ENCODE measurements at regions not wholly inside any gene's neighbourhood (a gene's known extent, or its start where the extent isn't known, plus 50 kb on each side); places are given as distances from the start of the nearest gene placed in this dataset.
"Not testable (repeated sequence)": the region's sequence is repeated elsewhere in the genome, so short reads cannot be mapped to it uniquely, and the experiment has no call there.

DNA sequence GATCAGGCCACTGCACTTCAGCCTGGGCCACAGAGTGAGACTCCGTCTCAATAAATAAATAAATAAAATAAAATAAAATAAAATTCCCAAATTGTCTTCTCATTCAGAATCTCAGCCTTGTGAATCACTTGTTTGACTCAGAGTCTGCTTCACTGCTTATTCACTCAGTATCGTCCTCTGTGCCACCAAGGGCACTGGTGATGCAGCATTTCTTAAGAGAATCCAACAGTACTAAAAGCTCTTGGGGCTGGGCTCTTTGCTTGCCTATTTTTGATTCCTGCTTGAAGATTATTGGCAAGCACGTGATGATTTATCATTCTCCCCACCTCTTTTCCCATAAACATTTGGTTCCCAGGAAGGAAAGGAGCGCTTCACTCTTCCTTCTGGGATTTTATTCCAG is 54.8 kb upstream of the HMGB1 start:
- intact Hi-C loops (cut with micrococcal nuclease) = no loop called here

- intact Hi-C loops (cut with micrococcal nuclease) = no loop called here
These were observed 57.5 kb upstream of the HMGB1 start for GRCh38 chr13:30523211-30523610.

DNA sequence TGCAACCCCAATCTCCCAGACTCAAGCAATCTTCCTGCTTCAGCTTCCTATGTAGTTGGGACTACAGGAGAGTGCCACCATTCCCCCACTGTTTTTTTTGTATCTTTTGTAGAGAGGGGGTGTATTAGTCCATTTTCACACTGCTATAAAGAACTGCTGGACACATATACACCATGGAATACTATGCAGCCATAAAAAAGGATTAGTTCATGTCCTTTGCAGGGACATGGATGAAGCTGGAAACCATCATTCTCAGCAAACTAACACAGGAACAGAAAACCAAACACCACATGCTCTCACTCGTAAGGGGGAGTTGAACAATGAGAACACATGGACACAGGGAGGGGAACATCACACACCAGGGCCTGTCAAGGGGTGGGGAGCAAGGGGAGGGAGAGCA is 58.1 kb upstream of the HMGB1 start:
- intact Hi-C loops (cut with micrococcal nuclease) = not testable (repeated sequence)

DNA sequence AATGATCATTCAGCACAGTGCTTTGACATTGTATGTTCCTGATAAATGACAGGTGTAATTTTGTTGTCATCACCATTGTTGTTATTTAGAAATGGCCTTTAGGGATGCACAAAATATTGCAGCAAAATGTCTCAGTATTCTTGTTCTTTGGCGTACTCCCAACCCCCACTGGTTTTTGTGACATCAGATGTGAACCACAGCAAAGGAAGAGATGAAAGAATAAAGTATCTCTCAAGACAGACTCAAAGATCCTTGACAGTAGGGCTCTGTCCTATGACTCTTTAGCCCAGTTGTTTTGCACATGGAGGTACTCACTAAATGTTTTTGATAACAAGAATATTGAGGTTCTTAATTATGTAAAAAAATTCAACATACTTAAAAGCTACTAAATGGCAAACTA is 59.5 kb upstream of the HMGB1 start:
- intact Hi-C loops (cut with micrococcal nuclease) = not testable (repeated sequence)

- intact Hi-C loops (cut with micrococcal nuclease) = no loop called here
These were observed 61.1 kb upstream of the HMGB1 start for GRCh38 chr13:30526612-30527495.

GRCh38 chr13:30529085-30529834 is 63.5 kb upstream of the HMGB1 start:
- intact Hi-C loops (cut with micrococcal nuclease) = no loop called here

- intact Hi-C loops (cut with micrococcal nuclease) = no loop called here
These were observed 69.3 kb upstream of the HMGB1 start for GRCh38 chr13:30535046-30535445.

DNA sequence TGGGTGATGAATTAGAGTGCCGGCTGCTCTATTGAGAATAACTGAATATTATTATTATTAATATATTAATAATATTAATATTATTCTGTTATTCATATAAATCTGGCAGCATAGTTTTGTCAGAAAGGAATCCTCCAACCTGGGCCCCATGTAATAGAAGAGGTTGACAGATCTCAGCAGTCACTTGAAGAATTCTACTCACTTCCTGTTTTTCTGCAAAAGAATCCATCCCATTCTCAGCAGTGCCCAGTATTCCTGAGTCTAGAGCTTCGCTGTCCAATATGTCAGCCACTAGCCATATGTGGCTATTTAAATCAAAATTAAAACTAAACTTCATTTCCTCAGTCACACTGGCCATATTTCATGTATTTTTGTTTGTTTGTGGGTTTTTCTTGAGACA is 72.4 kb upstream of the USPL1 start:
- intact Hi-C loops (cut with micrococcal nuclease) = no loop called here

DNA sequence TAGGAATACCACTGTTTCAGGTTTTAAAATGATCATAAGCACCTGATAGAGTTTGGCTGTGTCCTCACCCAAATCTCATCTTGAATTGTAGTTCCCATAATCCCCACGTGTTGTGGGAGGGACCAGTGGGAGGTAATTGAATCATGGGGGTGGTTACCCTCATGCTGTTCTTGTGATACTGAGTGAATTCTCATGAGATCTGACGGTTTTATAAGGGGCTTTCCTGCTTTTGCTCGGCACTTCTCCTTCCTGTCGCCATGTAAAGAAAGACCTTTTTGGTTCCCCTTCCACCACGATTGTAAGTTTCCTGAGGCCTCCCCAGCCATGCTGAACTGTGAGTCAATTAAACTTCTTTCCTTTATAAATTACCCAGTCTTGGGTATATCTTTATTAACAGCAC is 69.7 kb upstream of the USPL1 start:
- intact Hi-C loops (cut with micrococcal nuclease) = loop anchor here (2.0 kb wide), 1 partner anchor 19 kb away; no protein-coding TSS in a partner anchor

DNA sequence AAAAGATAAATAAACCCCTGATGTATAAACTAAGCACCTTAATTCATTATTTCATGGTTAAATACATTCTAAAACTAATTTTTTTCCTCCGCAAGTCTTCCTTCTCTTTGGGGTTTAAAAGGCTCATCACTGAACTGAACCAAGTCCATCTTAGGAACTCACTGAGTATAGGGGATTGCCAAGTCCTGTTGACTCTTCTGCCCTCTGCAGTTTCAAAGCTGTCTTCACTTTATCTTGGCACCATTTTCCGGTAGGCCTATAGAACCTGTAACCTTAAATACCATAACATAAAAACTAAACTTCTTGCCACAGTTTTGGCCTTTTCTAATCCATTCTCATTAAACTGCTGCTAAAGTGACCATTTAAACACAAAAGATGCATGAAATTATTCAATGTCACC is 66.5 kb upstream of the USPL1 start:
- intact Hi-C loops (cut with micrococcal nuclease) = loop anchor here (1.0 to 2.0 kb wide), 2 partner anchors 84 to 419 kb away; no protein-coding TSS in a partner anchor

DNA sequence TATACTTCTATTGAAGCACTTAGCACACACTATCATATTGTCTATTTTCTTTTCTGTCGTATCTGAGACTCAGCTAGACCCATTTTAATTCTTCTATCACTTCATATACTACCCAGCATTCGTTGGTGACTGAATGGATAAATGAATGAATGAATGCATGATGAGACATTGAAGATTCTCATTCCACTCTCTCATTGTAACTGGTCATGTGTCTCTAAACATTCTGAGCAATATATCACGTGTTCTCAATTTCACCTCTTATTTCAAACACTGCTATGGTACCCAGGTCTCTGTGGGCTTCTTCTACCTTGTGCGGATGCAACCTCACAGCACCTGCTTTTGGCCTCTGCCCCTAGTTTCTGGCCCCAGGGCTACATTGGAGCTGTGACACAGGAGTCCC is 65.2 kb upstream of the USPL1 start:
- intact Hi-C loops (cut with micrococcal nuclease) = no loop called here

DNA sequence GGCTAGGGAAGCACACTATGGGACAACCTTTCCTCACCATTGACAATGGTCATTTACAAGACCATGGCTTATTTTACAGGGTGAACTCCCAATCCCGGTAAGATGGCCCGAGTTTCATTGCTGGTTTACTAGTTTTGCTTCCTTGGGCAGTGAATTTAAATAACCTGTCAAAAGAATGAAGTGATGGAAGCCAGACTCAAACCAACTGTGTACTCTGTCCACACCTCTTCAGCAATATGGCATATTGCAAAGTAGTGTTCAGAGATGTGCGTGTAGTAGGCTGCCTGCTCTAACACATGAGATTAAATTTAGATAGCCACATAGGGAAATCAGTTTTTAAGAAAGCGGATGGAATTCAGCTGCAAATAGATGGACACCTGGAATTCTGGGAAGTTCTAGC is 58.4 kb upstream of the USPL1 start:
- intact Hi-C loops (cut with micrococcal nuclease) = no loop called here

- intact Hi-C loops (cut with micrococcal nuclease) = no loop called here
These were observed 57.5 kb upstream of the USPL1 start for GRCh38 chr13:30560212-30560611.

DNA sequence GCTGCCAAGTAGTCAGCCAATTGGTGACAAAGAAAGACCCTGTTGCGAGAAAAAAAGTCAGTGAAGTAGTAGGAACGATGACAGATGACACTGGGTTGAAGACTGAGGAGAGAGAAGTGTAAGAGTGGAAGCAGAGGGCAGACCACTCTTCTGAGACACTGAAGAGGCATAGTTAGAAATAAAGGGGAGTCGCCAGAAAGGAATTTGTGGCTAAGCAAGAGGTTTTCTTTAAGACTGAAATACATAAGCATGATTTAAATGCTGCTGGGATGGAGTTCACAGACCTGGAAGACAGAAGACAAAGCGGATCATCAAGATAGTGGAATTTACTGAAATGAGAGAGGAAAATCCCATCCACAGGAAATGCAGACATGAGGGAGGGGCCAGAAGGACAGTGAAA is 56.2 kb upstream of the USPL1 start:
- intact Hi-C loops (cut with micrococcal nuclease) = no loop called here

GRCh38 chr13:30564489-30564888 is 53.2 kb upstream of the USPL1 start:
- intact Hi-C loops (cut with micrococcal nuclease) = no loop called here

GRCh38 chr13:30565658-30566057 is 52.1 kb upstream of the USPL1 start:
- intact Hi-C loops (cut with micrococcal nuclease) = loop anchor here (2.0 kb wide), 1 partner anchor 17 kb away; no protein-coding TSS in a partner anchor

DNA sequence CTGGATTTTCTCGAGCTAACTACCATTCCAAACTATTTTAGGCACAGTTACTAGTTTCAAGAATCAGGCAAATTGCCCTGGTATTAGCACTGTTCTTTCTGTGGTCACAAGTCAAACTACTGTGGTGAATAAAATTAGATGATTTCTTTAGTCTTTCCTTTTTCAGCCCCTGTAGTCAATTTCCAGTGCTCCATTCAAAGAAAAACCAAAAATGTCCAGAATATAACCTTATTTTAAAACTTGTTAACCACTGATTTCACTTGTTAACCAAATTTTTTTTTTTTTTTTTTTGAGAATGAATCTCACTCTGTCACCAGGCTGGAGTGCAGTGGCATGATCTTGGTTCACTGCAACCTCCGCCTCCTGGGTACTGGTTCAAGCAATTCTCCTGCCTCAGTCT is 50.6 kb upstream of the USPL1 start:
- intact Hi-C loops (cut with micrococcal nuclease) = loop anchor here (2.0 kb wide), 1 partner anchor 18 kb away; no protein-coding TSS in a partner anchor

All from T-helper 2 cell treated with Interferon-gamma antibody and Interleukin-4, amounts not matched to agents 100 ng/mL and 5 ng/mL, for 36 hours (primary cell).